Thyroid gland (tissue), 4 donors: ENCODE measurements at regions not wholly inside any gene's neighbourhood (a gene's known extent, or its start where the extent isn't known, plus 50 kb on each side); places are given as distances from the start of the nearest gene placed in this dataset.
"Not testable (repeated sequence)": the region's sequence is repeated elsewhere in the genome, so short reads cannot be mapped to it uniquely, and the experiment has no call there.

Experiments used
- DNase-seq, 2 donors: peaks; one replicate each; pipeline ENCODE4 v3.0.0-alpha.2; 2019
- H3K27ac ChIP-seq, 3 donors: fragments of 200-600 bp; sonication (generic); 1 replicate in 2 of 3; 2 replicates in 1 of 3; pipeline ENCODE4 v1.5.1; 2016 to 2019; ENCODE audit warnings: mild to moderate bottlenecking in 1 of 3, moderate library complexity in 1 of 3
- H3K27me3 ChIP-seq: fragments of 200-600 bp; sonication (generic); one replicate; pipeline ENCODE4 v1.5.1; 2019
- H3K36me3 ChIP-seq, 2 donors: fragments of 200-600 bp; sonication (generic); one replicate each; pipeline ENCODE4 v1.5.1; 2016 to 2019
- H3K4me1 ChIP-seq, 2 donors: fragments of 200-600 bp; sonication (generic); one replicate each; pipeline ENCODE4 v1.5.1; 2017 to 2019
- H3K4me3 ChIP-seq, 3 donors: fragments of 200-600 bp; sonication (generic); replicated peaks in 1 of 3; 1 replicate in 2 of 3; 2 replicates in 1 of 3; pipeline ENCODE4 v1.5.1; 2016; ENCODE audit warnings: mild to moderate bottlenecking in 1 of 3
- H3K9me3 ChIP-seq: fragments of 200-600 bp; sonication (generic); one replicate; pipeline ENCODE4 v1.5.1; 2017
- POLR2A ChIP-seq, 2 donors: fragments of 450-650 bp; IDR thresholded peaks; one replicate each; pipeline ENCODE4 v1.6.1; 2017; ENCODE audit warnings: antibody characterized with exemption in 2 of 2, mild to moderate bottlenecking in 2 of 2, moderate library complexity in 1 of 2
- WGBS, 2 donors: methylation state at CpG; one replicate each; pipeline ENCODE4 v1.1.5; 2017; 5-methylcytosine and 5-hydroxymethylcytosine counted together
- intact Hi-C: fragments of 100-400 bp; cut with DNase I; formaldehyde crosslinking; loops from one replicate; pipeline ENCODE4 v1.15.1; 2023
- TF ChIP-seq, protein P1 (sequence below), 6 experiments: fragments of 200-600 bp in 3 of 6; fragments of 450-650 bp in 3 of 6; sonication (generic) in 3 of 6; IDR thresholded peaks; one replicate each; pipeline ENCODE4 v1.5.1; 2016 to 2019; ENCODE audit warnings: antibody characterized with exemption in 6 of 6, mild to moderate bottlenecking in 2 of 6, inconsistent platforms in 1 of 6, moderate library complexity in 1 of 6

DNA sequence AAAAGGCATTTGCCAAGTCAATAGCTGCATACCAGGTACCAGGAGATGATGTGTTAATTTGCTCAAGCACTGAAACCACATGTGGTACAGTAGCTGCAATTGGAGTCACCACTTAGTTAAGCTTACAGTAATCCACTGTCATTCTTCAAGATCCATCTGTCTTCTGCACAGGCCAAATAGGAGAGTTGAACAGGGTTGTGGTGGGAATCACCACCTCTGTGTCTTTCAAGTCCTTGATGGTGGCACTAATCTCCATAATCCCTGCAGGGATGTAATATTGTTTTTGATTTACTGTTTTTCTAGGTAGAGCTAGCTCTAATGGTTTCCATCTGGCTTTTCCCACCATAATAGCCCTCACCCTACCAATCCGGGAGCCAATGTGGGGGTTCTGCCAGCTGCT is 91.9 kb downstream of the FCRL5 start:
- WGBS, 2 donors, result 86 to 96% methylated on average over 1 of the region's 1 CpG
- TF ChIP-seq POLR2A (IDR thresholded peaks at IDR 0.05), result no peak
- TF ChIP-seq, protein P1, sequence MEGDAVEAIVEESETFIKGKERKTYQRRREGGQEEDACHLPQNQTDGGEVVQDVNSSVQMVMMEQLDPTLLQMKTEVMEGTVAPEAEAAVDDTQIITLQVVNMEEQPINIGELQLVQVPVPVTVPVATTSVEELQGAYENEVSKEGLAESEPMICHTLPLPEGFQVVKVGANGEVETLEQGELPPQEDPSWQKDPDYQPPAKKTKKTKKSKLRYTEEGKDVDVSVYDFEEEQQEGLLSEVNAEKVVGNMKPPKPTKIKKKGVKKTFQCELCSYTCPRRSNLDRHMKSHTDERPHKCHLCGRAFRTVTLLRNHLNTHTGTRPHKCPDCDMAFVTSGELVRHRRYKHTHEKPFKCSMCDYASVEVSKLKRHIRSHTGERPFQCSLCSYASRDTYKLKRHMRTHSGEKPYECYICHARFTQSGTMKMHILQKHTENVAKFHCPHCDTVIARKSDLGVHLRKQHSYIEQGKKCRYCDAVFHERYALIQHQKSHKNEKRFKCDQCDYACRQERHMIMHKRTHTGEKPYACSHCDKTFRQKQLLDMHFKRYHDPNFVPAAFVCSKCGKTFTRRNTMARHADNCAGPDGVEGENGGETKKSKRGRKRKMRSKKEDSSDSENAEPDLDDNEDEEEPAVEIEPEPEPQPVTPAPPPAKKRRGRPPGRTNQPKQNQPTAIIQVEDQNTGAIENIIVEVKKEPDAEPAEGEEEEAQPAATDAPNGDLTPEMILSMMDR (IDR thresholded peaks at IDR 0.05), result no peak
- Histone ChIP-seq H3K36me3 (no peaks in the 10 kb centered on the region), H3K9me3 (no peaks in the 10 kb centered on the region), H3K27me3 (no peaks in the 10 kb centered on the region), H3K4me1 (no peaks in the 10 kb centered on the region), H3K4me3 (no peak overlapping the region), H3K27ac (no peak overlapping the region)
- no peak for DNase-seq
- intact Hi-C loops, result no loop called here

- Histone ChIP-seq H3K4me3 (no peak overlapping the region), H3K36me3 (no peaks in the 10 kb centered on the region), H3K9me3 (no peaks in the 10 kb centered on the region), H3K4me1 (no peaks in the 10 kb centered on the region), H3K27me3 (no peaks in the 10 kb centered on the region), H3K27ac (no peak overlapping the region)
- DNase-seq, result no peak
- TF ChIP-seq POLR2A (IDR thresholded peaks at IDR 0.05), result no peak
- TF ChIP-seq, protein P1 (IDR thresholded peaks at IDR 0.05), result no peak
- intact Hi-C loops, result no loop called here
- WGBS, 2 donors, result 84 to 90% methylated on average over 3 of the region's 3 CpGs
Observed at GRCh38 chr1:157457279-157457678, 95.0 kb downstream of the FCRL5 start.

DNA sequence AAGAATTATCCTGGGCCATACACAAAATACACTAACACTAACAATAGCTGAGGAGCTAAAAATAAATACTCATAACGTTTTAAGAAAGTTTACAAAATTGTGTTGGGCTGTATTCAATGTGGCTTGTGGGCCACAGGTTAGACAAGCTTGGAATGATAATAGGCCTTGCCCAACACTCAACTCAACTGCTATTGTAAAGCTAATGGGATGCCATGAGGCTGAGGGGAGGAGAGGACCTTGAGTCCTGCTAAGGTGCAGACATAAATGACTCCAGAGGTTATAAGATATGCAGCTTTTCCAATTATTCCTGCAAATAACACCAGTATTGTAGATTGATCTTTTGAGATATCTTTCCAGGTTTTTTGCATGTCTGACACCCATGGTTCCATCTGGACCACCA is 97.0 kb downstream of the FCRL5 start:
- no peak for TF ChIP-seq POLR2A (IDR thresholded peaks at IDR 0.05)
- TF ChIP-seq, protein P1 (IDR thresholded peaks at IDR 0.05), result no peak
- 57 to 62% methylated on average over 1 of the region's 1 CpG for WGBS, 2 donors
- H3K4me3 ChIP-seq, result no peak overlapping the region
- H3K9me3 ChIP-seq, result no peaks in the 10 kb centered on the region
- no peaks in the 10 kb centered on the region for H3K27me3 ChIP-seq
- no peak for DNase-seq
- H3K27ac ChIP-seq, result no peak overlapping the region
- intact Hi-C loops, result no loop called here
- no peaks in the 10 kb centered on the region for H3K36me3 ChIP-seq
- no peaks in the 10 kb centered on the region for H3K4me1 ChIP-seq

GRCh38 chr1:157450106-157450505 is 102.2 kb downstream of the FCRL5 start:
- no peaks in the 10 kb centered on the region for H3K4me1 ChIP-seq
- intact Hi-C loops, result no loop called here
- H3K4me3 ChIP-seq, result no peak overlapping the region
- no peaks in the 10 kb centered on the region for H3K27me3 ChIP-seq
- no peak for DNase-seq
- WGBS, 2 donors, result 94 to 98% methylated on average over 2 of the region's 2 CpGs
- TF ChIP-seq, protein P1 (IDR thresholded peaks at IDR 0.05), result no peak
- no peak for TF ChIP-seq POLR2A (IDR thresholded peaks at IDR 0.05)
- H3K9me3 ChIP-seq, result no peaks in the 10 kb centered on the region
- H3K27ac ChIP-seq, result no peak overlapping the region
- H3K36me3 ChIP-seq, result no peaks in the 10 kb centered on the region

DNA sequence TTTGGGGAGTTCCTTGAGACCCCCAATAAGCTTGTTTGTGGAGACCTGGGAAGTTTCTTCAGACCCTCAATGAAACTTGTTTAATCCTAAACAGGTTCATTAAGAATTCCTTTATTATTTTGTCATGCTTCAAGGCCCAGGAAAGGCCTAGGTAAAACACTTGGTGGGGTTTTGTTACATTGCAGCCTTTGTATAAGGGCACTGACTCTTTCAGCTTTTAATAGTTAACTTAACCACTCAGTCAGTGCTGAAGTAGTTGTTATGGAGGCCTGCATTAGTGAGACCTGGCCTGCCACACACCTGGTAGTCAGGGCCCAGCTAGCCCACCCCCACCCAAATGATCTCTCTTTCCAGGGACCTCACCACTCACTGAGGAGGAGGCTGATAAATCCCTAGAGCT is 103.7 kb downstream of the FCRL5 start:
- Histone ChIP-seq H3K4me1 (no peaks in the 10 kb centered on the region), H3K27ac (no peak overlapping the region), H3K36me3 (no peaks in the 10 kb centered on the region), H3K9me3 (no peaks in the 10 kb centered on the region), H3K27me3 (no peaks in the 10 kb centered on the region), H3K4me3 (no peak overlapping the region)
- no peak for TF ChIP-seq POLR2A (IDR thresholded peaks at IDR 0.05)
- TF ChIP-seq, protein P1 (IDR thresholded peaks at IDR 0.05), result no peak
- intact Hi-C loops, result no loop called here
- DNase-seq, result no peak

DNA sequence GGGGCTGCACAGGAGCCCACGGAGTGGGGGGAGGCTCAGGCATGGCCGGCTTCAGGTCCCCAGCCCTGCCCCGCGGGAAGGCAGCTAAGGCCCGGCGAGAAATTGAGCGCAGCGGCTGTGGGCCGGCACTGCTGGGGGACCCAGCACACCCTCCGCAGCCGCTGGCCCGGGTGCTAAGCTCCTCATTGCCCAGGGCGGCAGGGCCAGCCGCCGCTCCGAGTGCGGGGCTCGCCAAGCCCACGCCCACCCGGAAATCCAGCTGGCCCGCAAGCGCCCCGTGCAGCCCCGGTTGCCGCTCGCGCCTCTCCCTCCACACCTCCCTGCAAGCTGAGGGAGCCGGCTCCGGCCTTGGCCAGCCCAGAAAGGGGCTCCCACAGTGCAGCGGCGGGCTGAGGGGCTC is 106.0 kb downstream of the FCRL5 start:
- DNase-seq, H3K9me3 ChIP-seq, H3K4me1 ChIP-seq, H3K27me3 ChIP-seq, intact Hi-C loops, H3K27ac ChIP-seq, H3K36me3 ChIP-seq, H3K4me3 ChIP-seq: not testable (repeated sequence)
- 89 to 100% methylated on average over 2 to 4 of the region's 31 CpGs for WGBS, 2 donors

DNA sequence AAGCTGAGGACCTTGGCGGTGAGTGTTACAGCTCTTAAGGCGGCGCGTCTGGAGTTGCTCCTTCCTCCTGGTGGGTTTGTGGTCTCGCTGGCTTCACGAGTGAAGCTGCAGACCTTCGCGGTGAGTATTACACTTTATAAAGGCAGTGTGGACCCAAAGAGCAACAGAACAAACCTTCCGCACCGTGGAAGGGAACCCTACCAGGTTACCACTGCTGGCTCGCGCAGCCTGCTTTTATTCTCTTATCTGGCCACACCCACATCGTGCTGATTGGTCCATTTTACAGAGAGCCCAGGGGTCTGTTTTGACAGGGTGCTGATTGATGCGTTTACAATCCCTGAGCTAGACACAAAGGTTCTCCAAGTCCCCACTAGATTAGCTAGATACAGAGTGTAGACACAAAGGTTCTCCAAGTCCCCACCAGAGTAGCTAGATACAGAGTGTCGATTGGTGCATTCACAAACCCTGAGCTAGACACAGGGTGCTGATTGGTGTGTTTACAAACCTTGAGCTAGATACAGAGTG is 106.6 kb downstream of the FCRL5 start:
- intact Hi-C loops, H3K4me1 ChIP-seq, H3K27ac ChIP-seq, DNase-seq, H3K27me3 ChIP-seq, H3K4me3 ChIP-seq, H3K36me3 ChIP-seq, H3K9me3 ChIP-seq: not testable (repeated sequence)
- 96 to 97% methylated on average over 14 to 15 of the region's 15 CpGs for WGBS, 2 donors
